Keratinocyte (primary cell): ENCODE measurements at regions not wholly inside any gene's neighbourhood (a gene's known extent, or its start where the extent isn't known, plus 50 kb on each side); places are given as distances from the start of the nearest gene placed in this dataset.

ENCODE experiments used
- DNase-seq: peaks from one replicate; pipeline ENCODE4 v3.0.0-alpha.2; 2011; ENCODE audit warnings: low read depth, missing footprints, low spot score
- FAIRE-seq: peaks from 2 replicates; lab custom pipeline; 2011; peaks lifted over from hg19 to GRCh38; lab: Jason Lieb, UNC
- H2AFZ ChIP-seq: 2 replicates; pipeline ENCODE4 v1.6.0; 2012; ENCODE audit warnings: low read length, control low read depth, inconsistent platforms; ENCODE audit not compliant: control insufficient read depth
- H3K27ac ChIP-seq: 2 replicates; pipeline ENCODE4 v1.5.1; 2011; ENCODE audit warnings: low read length; ENCODE audit not compliant: control insufficient read depth, insufficient read depth
- H3K27me3 ChIP-seq: 3 replicates; pipeline ENCODE4 v1.6.0; 2011; ENCODE audit warnings: low read length; ENCODE audit not compliant: control insufficient read depth, insufficient read depth; ENCODE audit errors: extremely low read depth
- H3K36me3 ChIP-seq, 2 experiments: 2 replicates in 1 of 2; 3 replicates in 1 of 2; pipeline ENCODE4 v1.5.1; 2011; ENCODE audit warnings: low read length in 2 of 2, mild to moderate bottlenecking in 1 of 2; ENCODE audit not compliant: control insufficient read depth in 2 of 2, insufficient read depth in 2 of 2; ENCODE audit errors: extremely low read depth in 1 of 2
- H3K4me1 ChIP-seq: 3 replicates; pipeline ENCODE4 v1.5.1; 2011; ENCODE audit warnings: low read length; ENCODE audit not compliant: control insufficient read depth, insufficient read depth; ENCODE audit errors: extremely low read depth
- H3K4me2 ChIP-seq: 3 replicates; pipeline ENCODE4 v1.6.0; 2011; ENCODE audit warnings: low read depth, low read length; ENCODE audit not compliant: control insufficient read depth, insufficient read depth; ENCODE audit errors: extremely low read depth
- H3K4me3 ChIP-seq, 3 experiments: fragments of 200-600 bp in 1 of 3; sonication (generic) in 1 of 3; 2 replicates in 2 of 3; 3 replicates in 1 of 3; pipeline ENCODE4 v1.5.1; 2011 to 2016; ENCODE audit warnings: low read length in 3 of 3, mild to moderate bottlenecking in 3 of 3, control low read depth in 2 of 3, inconsistent platforms in 1 of 3, low read depth in 1 of 3, mixed read lengths in 1 of 3, mixed run types in 1 of 3, moderate library complexity in 1 of 3; ENCODE audit not compliant: control insufficient read depth in 2 of 3, insufficient read depth in 2 of 3; ENCODE audit errors: extremely low read depth in 1 of 3
- H3K79me2 ChIP-seq: 2 replicates; pipeline ENCODE4 v1.6.0; 2012; ENCODE audit warnings: low read length; ENCODE audit not compliant: control insufficient read depth, insufficient read depth
- H3K9ac ChIP-seq: 3 replicates; pipeline ENCODE4 v1.6.0; 2011; ENCODE audit warnings: low read length; ENCODE audit not compliant: control insufficient read depth, insufficient read depth; ENCODE audit errors: extremely low read depth
- H3K9me1 ChIP-seq: 3 replicates; pipeline ENCODE4 v1.6.0; 2011; ENCODE audit warnings: low read length; ENCODE audit not compliant: control insufficient read depth, insufficient read depth; ENCODE audit errors: extremely low read depth
- H3K9me3 ChIP-seq: 2 replicates; pipeline ENCODE4 v1.5.1; 2012; ENCODE audit warnings: low read depth, low read length; ENCODE audit not compliant: control insufficient read depth
- H4K20me1 ChIP-seq: 3 replicates; pipeline ENCODE4 v1.6.0; 2011; ENCODE audit warnings: low read length; ENCODE audit not compliant: control insufficient read depth, insufficient read depth; ENCODE audit errors: extremely low read depth
- EZH2 ChIP-seq: IDR thresholded peaks from one replicate; pipeline ENCODE4 v1.6.1; 2012; ENCODE audit warnings: inconsistent platforms, mild to moderate bottlenecking, low read length, moderate library complexity
- dilution Hi-C: fragments of 300-500 bp; cut with MboI; formaldehyde crosslinking; loops from one replicate; pipeline ENCODE4 v1.7.0; 2020; ENCODE audit warnings: low sequenced_read_pairs; ENCODE audit not compliant: extremely low pct_ligation_motif_present
- TF ChIP-seq, protein P1 (sequence below), 3 experiments: IDR thresholded peaks in 1 of 3; conservative IDR thresholded peaks in 1 of 3; optimal IDR thresholded peaks in 1 of 3; 2 replicates in 2 of 3; 3 replicates in 1 of 3; pipeline versions ENCODE3 to v1.5.1; 2011; ENCODE audit warnings: low read length in 3 of 3, mild to moderate bottlenecking in 3 of 3, moderate library complexity in 2 of 3, control low read depth in 1 of 3, inconsistent platforms in 1 of 3; ENCODE audit not compliant: insufficient read depth in 2 of 3; ENCODE audit errors: extremely low read depth in 1 of 3

DNA sequence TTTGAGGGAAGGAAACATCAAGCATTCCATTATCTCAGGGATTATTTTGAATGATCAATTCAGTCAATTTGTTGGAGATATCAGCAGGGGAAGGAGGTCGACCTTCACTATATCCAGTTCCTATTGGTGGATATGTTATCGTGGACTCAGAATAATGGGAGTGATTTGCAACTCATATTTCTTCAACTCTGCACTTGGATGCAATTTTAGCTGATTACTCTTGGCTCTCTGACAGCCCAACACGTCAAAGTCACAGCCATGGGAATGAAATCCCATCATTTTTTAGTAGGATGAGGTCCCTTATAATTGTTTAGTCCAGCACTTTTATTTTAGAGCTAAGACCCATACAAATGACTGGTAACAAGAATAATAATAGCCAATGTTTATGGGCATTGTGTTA is 371.8 kb upstream of the RPS23 start:
- Histone ChIP-seq H3K27ac (no peak overlapping the region), H3K36me3 (no peaks in the 10 kb centered on the region), H3K4me1 (no peaks in the 10 kb centered on the region), H3K9me3 (no peaks in the 10 kb centered on the region), H2AFZ (no peak overlapping the region), H3K9ac (no peak overlapping the region), H3K9me1 (no peaks in the 10 kb centered on the region), H3K27me3 (no peaks in the 10 kb centered on the region), H3K4me3 (no peak overlapping the region), H3K79me2 (no peaks in the 10 kb centered on the region), H4K20me1 (no peaks in the 10 kb centered on the region), H3K4me2 (no peak overlapping the region)
- dilution Hi-C loops: no loop called here
- FAIRE-seq (no peak), DNase-seq (no peak)
- TF ChIP-seq EZH2: no peak
- TF ChIP-seq, protein P1, sequence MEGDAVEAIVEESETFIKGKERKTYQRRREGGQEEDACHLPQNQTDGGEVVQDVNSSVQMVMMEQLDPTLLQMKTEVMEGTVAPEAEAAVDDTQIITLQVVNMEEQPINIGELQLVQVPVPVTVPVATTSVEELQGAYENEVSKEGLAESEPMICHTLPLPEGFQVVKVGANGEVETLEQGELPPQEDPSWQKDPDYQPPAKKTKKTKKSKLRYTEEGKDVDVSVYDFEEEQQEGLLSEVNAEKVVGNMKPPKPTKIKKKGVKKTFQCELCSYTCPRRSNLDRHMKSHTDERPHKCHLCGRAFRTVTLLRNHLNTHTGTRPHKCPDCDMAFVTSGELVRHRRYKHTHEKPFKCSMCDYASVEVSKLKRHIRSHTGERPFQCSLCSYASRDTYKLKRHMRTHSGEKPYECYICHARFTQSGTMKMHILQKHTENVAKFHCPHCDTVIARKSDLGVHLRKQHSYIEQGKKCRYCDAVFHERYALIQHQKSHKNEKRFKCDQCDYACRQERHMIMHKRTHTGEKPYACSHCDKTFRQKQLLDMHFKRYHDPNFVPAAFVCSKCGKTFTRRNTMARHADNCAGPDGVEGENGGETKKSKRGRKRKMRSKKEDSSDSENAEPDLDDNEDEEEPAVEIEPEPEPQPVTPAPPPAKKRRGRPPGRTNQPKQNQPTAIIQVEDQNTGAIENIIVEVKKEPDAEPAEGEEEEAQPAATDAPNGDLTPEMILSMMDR (optimal IDR thresholded peaks at IDR 0.05 in 1 of 3, IDR thresholded peaks at IDR 0.05 in 1 of 3, conservative IDR thresholded peaks at IDR 0.05 in 1 of 3; ENCODE audit: extremely low read depth in 1 of 3, insufficient read depth in 2 of 3, low read length in 3 of 3): no peak

DNA sequence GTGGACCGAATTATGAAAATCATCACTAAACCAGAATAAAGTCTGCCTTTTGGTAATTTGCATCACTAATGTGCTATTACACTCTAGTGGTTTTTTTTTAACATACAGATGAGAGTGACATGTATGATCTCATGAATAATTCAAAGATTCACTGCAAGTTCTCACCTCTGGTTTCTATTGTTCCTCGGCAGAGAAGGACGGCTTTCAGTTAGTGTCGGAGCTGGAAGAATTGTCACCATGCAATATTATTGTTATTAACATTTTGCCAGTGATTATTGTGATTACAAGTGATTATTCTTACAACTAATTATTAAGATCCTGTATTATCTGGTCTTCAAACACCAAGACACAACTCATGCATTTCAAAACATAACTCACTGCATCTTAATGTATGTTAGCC is 366.6 kb upstream of the RPS23 start:
- H3K4me3 ChIP-seq: no peak overlapping the region
- H3K27ac ChIP-seq: no peak overlapping the region
- no peak overlapping the region for H3K9ac ChIP-seq
- H2AFZ ChIP-seq: no peak overlapping the region
- H3K79me2 ChIP-seq: no peaks in the 10 kb centered on the region
- TF ChIP-seq, protein P1 (optimal IDR thresholded peaks at IDR 0.05 in 1 of 3, IDR thresholded peaks at IDR 0.05 in 1 of 3, conservative IDR thresholded peaks at IDR 0.05 in 1 of 3; ENCODE audit: extremely low read depth in 1 of 3, insufficient read depth in 2 of 3, low read length in 3 of 3): no peak
- TF ChIP-seq EZH2: no peak
- DNase-seq (no peak), FAIRE-seq (no peak)
- no peaks in the 10 kb centered on the region for H3K4me1 ChIP-seq
- H4K20me1 ChIP-seq: no peaks in the 10 kb centered on the region
- no peaks in the 10 kb centered on the region for H3K9me3 ChIP-seq
- no peak overlapping the region for H3K4me2 ChIP-seq
- H3K36me3 ChIP-seq: no peaks in the 10 kb centered on the region
- no peaks in the 10 kb centered on the region for H3K9me1 ChIP-seq
- dilution Hi-C loops: no loop called here
- H3K27me3 ChIP-seq: no peaks in the 10 kb centered on the region
